T-helper 1 cell treated with Interleukin-12 subunit alpha and Interleukin-12 subunit beta and Interleukin-4 antibody, amounts not matched to agents 30 μg/mL and 1 μg/mL, for 36 hours (primary cell): ENCODE measurements at regions not wholly inside any gene's neighbourhood (a gene's known extent, or its start where the extent isn't known, plus 50 kb on each side); places are given as distances from the start of the nearest gene placed in this dataset.

Source experiments
- H3K27ac Mint-ChIP-seq: one replicate; pipeline ENCODE4 v1.8.0; 2021; ENCODE audit warnings: mild to moderate bottlenecking, mixed read lengths
- H3K27me3 Mint-ChIP-seq: one replicate; pipeline ENCODE4 v1.8.0; 2021; ENCODE audit warnings: low read depth, mixed read lengths
- H3K36me3 Mint-ChIP-seq: one replicate; pipeline ENCODE4 v1.8.0; 2021; ENCODE audit warnings: low read depth, mixed read lengths
- H3K4me1 Mint-ChIP-seq: one replicate; pipeline ENCODE4 v1.8.0; 2021; ENCODE audit warnings: low read depth, mixed read lengths
- H3K4me3 Mint-ChIP-seq: one replicate; pipeline ENCODE4 v1.8.0; 2021; ENCODE audit warnings: mild to moderate bottlenecking, moderate library complexity, mixed read lengths
- H3K9me3 Mint-ChIP-seq: one replicate; pipeline ENCODE4 v1.8.0; 2021; ENCODE audit warnings: mixed read lengths

DNA sequence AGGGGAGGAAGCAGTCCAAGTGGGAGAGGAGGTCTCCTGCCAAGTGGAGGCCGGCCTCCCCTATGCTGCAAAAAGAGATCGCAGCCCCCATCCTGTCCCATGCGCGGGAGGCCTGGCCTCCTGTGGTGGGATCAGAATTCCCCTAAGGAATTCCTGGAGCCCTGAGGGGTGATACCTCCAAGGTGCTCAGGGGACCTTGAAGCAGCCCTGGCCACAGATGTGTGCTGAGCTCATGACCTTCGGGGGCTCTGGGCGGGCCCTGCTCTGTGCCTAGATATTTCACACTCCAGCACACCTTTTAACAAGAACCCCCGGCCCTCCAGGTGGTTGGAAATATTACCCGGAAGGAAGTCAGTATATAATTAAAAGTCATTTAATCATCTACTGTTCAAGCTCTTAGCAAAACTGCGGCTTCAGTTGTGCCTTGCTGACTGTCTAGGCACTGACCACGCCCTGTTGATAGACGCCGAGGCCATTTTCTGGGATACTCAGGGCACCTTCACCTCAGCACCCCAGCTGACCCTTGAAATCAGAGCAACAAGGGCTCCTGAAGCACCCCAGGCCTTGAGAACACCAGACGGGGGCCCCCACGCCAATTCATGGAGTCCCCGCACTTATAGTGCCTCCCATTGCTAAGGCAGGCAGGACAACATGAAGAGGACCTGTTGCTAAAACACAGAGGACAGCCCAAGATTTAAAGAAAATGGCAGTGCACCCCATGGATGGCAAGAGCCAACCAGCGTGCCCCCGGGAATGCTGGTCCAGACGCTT, 119.1 kb downstream of the NDUFA10 start:
- Mint-ChIP-seq H3K27ac (no peak overlapping the region), H3K4me1 (peaks cover 11% of the 10 kb centered on the region), H3K27me3 (peaks cover 5% of the 10 kb centered on the region), H3K4me3 (no peak overlapping the region), H3K9me3 (peaks cover 6% of the 10 kb centered on the region), H3K36me3 (no peaks in the 10 kb centered on the region)

DNA sequence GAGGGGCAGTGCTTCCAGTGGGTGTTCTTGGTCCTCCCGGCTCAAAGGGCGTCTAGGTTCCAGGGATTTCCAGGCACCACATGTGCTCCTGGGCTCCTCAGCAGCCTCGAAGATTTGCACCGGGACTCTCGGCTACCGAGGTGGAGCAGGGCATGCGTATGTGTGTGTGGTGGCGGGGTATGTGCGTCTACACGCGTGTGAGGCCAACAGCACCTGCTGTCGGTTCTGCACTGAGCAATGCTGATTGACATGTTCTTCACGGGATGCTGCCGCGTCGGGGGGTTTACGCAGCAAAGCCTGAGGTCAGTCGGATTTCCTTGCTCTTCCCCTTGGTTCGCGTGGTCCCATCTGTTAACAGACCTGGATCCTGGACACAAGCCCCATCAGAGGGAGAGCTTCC, 119.8 kb downstream of the NDUFA10 start:
- no peaks in the 10 kb centered on the region for H3K36me3 Mint-ChIP-seq
- no peak overlapping the region for H3K27ac Mint-ChIP-seq
- H3K9me3 Mint-ChIP-seq, result peaks cover 6% of the 10 kb centered on the region
- H3K4me1 Mint-ChIP-seq, result peaks cover 5% of the 10 kb centered on the region
- no peak overlapping the region for H3K4me3 Mint-ChIP-seq
- H3K27me3 Mint-ChIP-seq, result peaks cover 8% of the 10 kb centered on the region

DNA sequence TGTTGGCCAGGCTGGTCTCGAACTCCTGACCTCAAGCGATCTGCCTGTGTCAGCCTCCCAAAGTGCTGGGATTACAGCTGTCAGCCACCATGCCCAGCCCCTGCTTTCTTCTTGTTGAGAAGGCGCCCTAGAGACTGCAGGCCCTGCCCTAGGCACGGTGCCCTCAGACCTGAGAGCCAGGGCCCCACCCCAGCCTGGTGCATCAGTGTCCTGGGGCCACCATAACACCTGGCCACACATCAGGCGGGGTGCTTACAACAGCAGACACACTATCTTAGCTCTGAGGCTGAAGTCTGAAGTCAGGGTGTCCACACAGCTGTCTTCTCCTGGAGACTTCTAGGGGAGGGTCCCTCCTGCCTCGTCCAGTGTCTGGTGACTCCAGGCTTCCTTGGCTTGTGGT, 120.6 kb downstream of the NDUFA10 start:
- Mint-ChIP-seq H3K36me3 (no peaks in the 10 kb centered on the region), H3K27me3 (peaks cover 8% of the 10 kb centered on the region), H3K4me1 (peaks cover 1% of the 10 kb centered on the region), H3K4me3 (no peak overlapping the region), H3K9me3 (peaks cover 6% of the 10 kb centered on the region), H3K27ac (no peak overlapping the region)

DNA sequence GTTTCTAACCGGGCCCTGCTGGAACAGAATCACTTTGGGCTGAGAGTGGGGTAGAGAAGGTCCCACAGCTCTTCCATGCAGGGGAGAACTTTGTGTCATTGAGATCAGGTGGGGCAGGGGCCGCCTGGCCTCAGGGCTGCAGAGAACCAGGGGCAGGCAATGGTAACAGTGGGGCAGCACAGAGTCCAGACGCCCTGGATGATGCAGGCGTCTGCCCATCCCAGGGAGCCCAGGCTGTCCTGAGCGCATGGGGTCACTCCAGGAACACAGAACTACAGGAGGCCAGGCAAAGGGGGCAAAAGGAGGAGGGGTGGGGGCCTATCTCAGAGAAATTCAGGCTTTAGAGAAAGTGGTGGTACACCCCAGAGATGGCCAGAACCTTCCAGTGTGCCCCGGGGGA, 121.3 kb downstream of the NDUFA10 start:
- Mint-ChIP-seq H3K4me1 (no peaks in the 10 kb centered on the region), H3K9me3 (peaks cover 6% of the 10 kb centered on the region), H3K4me3 (no peak overlapping the region), H3K27ac (no peak overlapping the region), H3K36me3 (no peaks in the 10 kb centered on the region), H3K27me3 (peaks cover 8% of the 10 kb centered on the region)

DNA sequence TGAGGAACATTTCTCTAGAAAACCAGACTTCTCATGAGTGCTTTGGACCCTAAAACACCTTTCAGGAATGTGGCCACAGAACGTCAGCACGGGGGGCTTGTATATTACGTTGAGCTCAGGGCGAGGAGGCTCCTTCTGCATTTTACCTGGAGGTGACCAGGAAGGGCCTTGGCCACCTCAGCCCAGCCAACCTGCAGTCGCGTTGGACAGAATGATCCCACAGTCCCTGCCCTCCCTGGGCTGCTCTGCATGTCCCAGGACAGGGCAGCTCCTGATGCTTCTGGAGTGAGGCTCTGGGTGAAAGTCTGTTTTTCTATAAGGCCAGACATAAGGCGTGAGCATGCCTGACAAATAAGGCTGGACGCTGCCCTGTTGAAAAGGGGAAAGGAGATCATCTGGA, 121.9 kb downstream of the NDUFA10 start:
- H3K4me1 Mint-ChIP-seq, result no peaks in the 10 kb centered on the region
- H3K36me3 Mint-ChIP-seq, result no peaks in the 10 kb centered on the region
- H3K9me3 Mint-ChIP-seq, result peaks cover 6% of the 10 kb centered on the region
- peaks cover 8% of the 10 kb centered on the region for H3K27me3 Mint-ChIP-seq
- H3K27ac Mint-ChIP-seq, result no peak overlapping the region
- H3K4me3 Mint-ChIP-seq, result no peak overlapping the region

DNA sequence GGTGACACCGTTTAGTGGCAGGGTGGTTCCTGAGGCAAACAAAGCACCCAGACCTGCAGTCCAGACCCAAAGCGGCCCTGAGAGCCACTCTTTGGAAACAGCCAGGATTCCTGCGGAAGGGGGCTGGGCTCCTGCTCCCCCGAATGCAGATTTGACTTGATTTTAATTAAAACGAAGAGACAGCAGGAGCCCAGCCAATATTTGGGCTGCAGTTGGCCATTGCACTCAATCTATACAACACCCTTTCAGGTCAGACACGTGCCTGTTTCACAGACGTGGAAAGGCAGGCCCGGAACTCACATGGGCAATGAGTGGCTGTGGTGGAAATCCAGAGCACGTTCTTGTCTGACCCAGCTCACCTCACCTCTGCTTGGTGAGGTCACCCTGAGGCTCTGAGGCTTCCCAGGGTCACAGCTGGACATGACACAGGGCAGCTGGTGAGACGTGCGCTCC, 122.4 kb downstream of the NDUFA10 start:
- Mint-ChIP-seq H3K36me3 (no peaks in the 10 kb centered on the region), H3K4me1 (no peaks in the 10 kb centered on the region), H3K4me3 (no peak overlapping the region), H3K9me3 (peaks cover 6% of the 10 kb centered on the region), H3K27ac (no peak overlapping the region), H3K27me3 (peaks cover 8% of the 10 kb centered on the region)

DNA sequence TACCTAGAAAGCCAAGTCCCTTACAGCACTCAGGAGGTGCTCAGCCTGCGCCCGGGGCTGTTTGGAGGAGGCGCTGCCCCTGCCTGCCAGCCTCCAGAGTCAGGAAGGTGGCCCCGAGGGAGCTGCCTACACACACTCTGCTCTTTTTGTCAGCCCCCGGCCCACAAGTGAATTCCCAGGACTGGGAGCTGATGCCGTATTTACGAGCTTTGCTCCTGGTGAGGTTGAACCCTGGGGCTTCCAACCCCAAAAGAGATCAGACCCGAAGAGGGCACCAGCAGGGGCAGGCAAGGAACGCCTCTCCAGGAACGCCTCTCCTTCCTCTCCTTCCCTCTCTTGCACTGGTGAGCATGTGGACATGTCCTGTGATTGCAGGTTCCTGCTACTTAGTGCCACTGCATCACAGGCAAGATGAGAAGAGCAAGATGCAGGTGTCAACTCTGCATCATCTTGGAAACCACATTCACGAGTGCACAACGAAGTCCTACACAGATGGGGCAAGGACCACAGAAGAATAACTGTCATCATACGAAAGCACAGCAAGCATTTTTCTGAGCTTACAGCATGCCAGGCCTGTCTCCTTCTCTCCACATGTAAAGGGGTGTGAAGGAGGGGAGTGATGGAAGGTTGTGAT, 126.7 kb downstream of the NDUFA10 start:
- H3K4me3 Mint-ChIP-seq, result no peak overlapping the region
- no peaks in the 10 kb centered on the region for H3K36me3 Mint-ChIP-seq
- no peaks in the 10 kb centered on the region for H3K4me1 Mint-ChIP-seq
- peaks cover 24% of the 10 kb centered on the region for H3K27me3 Mint-ChIP-seq
- no peaks in the 10 kb centered on the region for H3K9me3 Mint-ChIP-seq
- no peak overlapping the region for H3K27ac Mint-ChIP-seq

DNA sequence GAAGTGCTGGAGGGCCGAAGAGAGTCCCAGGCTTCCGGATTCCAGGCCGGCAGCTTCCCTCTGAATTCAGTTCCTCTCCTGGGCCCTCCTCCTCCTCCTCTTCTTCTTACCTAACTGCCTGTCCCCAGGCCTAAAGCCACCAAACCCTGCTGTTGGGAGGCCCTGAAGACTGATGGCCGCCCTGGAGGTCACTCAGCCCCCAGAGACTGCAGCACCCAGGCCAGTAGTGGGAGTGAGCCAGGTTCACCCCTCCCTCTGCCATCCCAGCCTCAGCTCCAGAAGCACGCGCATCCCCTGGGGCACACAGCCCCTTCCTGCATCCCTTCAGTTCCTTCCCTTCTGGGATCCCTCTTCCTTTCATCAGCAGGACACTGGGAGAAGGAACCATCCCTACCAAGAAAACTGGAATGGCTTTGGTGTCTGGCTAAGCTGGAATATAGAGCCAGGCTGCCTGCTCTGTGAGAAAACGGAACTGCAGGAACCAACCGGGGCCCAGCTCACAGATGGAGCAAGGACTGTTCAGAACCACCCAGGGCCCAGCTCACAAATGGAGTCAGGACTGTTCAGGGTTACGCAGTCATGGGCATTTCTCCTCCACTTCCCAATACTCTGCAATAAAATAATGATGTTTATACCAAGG, 127.4 kb downstream of the NDUFA10 start:
- no peak overlapping the region for H3K27ac Mint-ChIP-seq
- peaks cover 24% of the 10 kb centered on the region for H3K27me3 Mint-ChIP-seq
- no peaks in the 10 kb centered on the region for H3K4me1 Mint-ChIP-seq

DNA sequence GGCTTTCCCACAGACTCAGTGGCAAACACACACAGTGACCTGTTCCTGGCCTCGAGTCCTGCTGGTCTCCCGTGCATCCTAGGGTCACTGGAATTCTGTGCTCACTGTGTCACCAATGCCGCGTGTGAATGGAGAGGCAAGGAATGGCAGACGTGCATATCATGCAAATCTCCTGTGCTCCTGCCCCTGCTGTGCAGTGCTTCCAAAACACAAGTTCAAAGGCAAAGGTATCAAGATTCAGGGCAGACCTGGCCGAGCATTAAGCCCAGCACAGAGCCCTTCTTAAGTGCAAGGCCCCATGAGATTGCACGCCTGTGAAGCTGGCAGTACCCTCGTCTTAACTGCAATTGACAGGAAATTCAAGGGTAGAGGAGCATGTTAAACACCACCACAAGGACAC, 129.1 kb downstream of the NDUFA10 start:
- no peaks in the 10 kb centered on the region for H3K9me3 Mint-ChIP-seq
- H3K4me3 Mint-ChIP-seq, result no peak overlapping the region
- no peaks in the 10 kb centered on the region for H3K36me3 Mint-ChIP-seq
- peaks cover 19% of the 10 kb centered on the region for H3K27me3 Mint-ChIP-seq
- H3K27ac Mint-ChIP-seq, result no peak overlapping the region
- H3K4me1 Mint-ChIP-seq, result no peaks in the 10 kb centered on the region

More for the DNA sequence above, 127.4 kb downstream of the NDUFA10 start:
- H3K9me3 Mint-ChIP-seq, result no peaks in the 10 kb centered on the region
- no peak overlapping the region for H3K4me3 Mint-ChIP-seq
- no peaks in the 10 kb centered on the region for H3K36me3 Mint-ChIP-seq

DNA sequence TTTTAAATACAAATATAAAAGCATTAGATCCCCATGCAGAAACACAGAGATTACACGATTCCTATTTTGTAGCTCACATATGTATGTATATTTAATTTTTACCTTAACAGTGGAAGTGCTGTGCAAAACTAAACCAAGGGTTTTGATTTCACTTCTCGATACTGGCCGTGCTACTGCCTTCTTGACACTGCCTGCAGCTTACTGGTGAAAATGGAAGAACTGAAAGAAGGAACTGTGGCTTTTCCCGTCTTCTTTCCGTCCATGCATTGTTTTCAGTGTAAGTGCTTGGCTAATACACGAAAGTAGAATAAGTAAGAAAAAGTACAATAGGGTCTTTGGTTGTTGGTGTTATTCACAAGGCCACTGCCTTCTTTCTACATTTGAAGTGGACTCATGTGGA, 129.5 kb downstream of the NDUFA10 start:
- H3K36me3 Mint-ChIP-seq, result no peaks in the 10 kb centered on the region
- H3K4me1 Mint-ChIP-seq, result no peaks in the 10 kb centered on the region
- H3K27ac Mint-ChIP-seq, result no peak overlapping the region
- H3K9me3 Mint-ChIP-seq, result no peaks in the 10 kb centered on the region
- H3K4me3 Mint-ChIP-seq, result no peak overlapping the region
- H3K27me3 Mint-ChIP-seq, result peaks cover 18% of the 10 kb centered on the region

DNA sequence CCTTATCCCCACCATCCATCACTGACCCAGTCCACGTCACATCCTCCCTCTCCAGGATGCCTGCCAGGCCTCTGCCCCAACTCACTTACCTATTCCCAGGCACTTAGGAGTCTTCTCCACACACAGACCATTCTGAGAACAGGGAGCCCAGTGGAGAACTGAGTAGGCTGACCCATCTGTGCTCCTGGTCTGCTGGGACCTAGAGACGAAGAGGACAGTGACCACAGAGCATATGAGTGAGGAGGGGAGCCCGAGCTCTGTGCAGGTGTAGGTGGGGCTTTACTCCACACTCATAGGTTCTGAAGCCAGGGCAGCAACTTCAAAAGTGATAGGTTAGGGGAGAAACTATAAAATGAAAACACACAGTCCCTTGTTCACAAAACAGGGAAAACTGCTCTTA, 130.0 kb downstream of the NDUFA10 start:
- Mint-ChIP-seq H3K9me3 (no peaks in the 10 kb centered on the region), H3K4me1 (no peaks in the 10 kb centered on the region), H3K27me3 (peaks cover 16% of the 10 kb centered on the region), H3K27ac (no peak overlapping the region), H3K4me3 (no peak overlapping the region), H3K36me3 (no peaks in the 10 kb centered on the region)

DNA sequence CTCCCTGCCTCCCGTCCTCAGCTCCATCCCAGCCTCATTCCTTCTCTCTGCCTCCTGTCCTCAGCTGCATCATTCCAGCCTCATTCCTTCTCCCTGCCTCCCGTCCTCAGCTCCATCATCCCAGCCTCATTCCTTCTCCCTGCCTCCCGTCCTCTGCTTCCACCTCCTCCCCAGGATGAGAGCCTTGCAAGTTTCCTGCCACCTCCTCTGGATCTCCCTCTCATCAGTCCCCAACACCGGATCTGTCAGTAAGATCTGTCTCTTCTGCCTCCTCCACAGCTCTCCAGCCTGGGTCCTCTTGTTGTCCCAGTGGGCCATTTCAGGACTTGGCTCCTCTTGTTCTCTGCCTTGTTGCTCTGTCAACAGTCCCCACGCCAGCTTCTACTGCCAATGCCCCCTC, 130.9 kb downstream of the NDUFA10 start:
- H3K4me3 Mint-ChIP-seq, result no peak overlapping the region
- H3K4me1 Mint-ChIP-seq, result no peaks in the 10 kb centered on the region
- H3K27me3 Mint-ChIP-seq, result peaks cover 16% of the 10 kb centered on the region
- no peaks in the 10 kb centered on the region for H3K36me3 Mint-ChIP-seq
- H3K9me3 Mint-ChIP-seq, result no peaks in the 10 kb centered on the region
- no peak overlapping the region for H3K27ac Mint-ChIP-seq

DNA sequence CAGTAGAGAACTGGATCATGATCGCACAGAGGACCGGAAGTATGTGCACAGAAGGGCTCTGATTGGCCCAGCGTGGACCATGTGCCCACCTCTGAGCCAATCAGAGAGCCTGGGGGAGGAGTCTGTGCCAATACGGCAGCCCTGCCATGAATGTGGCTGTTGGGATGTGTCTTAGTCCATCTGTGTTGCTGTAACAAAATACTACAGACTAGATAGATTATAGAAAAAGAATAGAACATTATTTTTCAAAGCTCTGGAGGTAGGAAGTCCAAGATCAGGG, 132.0 kb downstream of the NDUFA10 start:
- Mint-ChIP-seq H3K27me3 (peaks cover 18% of the 10 kb centered on the region), H3K4me1 (no peaks in the 10 kb centered on the region), H3K27ac (no peak overlapping the region), H3K9me3 (no peaks in the 10 kb centered on the region), H3K36me3 (no peaks in the 10 kb centered on the region), H3K4me3 (no peak overlapping the region)

DNA sequence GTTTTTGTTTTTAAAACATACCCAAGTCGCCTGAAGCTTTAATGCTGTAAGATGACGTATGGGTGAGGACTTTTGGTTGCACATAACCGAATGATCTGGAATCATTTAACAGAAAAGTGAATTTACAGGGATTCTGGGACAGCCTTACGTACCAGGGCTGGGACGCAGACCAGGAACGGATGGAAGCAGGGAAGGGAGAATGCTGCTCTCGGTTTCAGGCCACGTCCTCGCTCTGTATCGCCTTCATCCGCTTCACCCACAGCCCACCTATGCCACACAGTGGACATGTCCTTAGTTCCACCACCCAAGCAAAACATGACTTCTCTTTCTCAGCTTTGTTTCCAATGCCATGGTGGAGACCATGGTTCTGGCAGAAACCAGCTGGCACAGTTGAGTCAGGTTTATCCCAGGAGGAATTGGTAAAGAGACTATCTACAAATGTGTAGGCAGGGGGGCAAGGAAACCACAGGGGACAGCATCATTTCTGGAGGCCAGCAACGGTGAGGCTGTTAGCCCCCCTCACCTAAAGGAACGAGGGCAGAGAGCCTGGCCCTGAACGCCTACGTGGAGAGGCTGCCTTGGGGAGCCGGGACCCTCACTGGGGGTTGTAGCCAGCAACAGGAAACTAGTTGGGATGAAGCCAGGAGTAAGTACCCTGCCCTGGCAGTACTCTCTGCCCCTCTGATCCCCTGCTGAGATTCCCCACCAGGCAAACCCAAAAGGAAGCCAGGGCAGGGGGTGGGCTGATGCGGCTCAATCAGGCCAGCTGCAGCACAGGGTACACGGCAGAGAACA, 132.5 kb downstream of the NDUFA10 start:
- no peak overlapping the region for H3K27ac Mint-ChIP-seq
- no peaks in the 10 kb centered on the region for H3K9me3 Mint-ChIP-seq
- no peak overlapping the region for H3K4me3 Mint-ChIP-seq
- H3K27me3 Mint-ChIP-seq, result peaks cover 22% of the 10 kb centered on the region
- H3K36me3 Mint-ChIP-seq, result no peaks in the 10 kb centered on the region
- H3K4me1 Mint-ChIP-seq, result no peaks in the 10 kb centered on the region
